AG10803 (cell line): ENCODE measurements at regions not wholly inside any gene's neighbourhood (a gene's known extent, or its start where the extent isn't known, plus 50 kb on each side); places are given as distances from the start of the nearest gene placed in this dataset.

Source experiments
- DNase-seq: peaks from one replicate; pipeline ENCODE4 v3.0.0; 2010; ENCODE audit warnings: low read depth
- H3K4me3 ChIP-seq: 2 replicates; pipeline ENCODE4 v1.5.1; 2011; ENCODE audit warnings: mild to moderate bottlenecking, low read length, control low read depth
- CTCF ChIP-seq: conservative IDR thresholded peaks from 2 replicates; pipeline ENCODE4 v1.5.1; 2011; ENCODE audit warnings: mild to moderate bottlenecking, low read length, control low read depth, inconsistent platforms

GRCh38 chr12:13772264-13772663 lies 209.1 kb downstream of the GRIN2B start:
- no peak for TF ChIP-seq CTCF
- no peak overlapping the region for H3K4me3 ChIP-seq
- no peak for DNase-seq

GRCh38 chr12:13770576-13770975 lies 210.8 kb downstream of the GRIN2B start:
- H3K4me3 ChIP-seq, result no peak overlapping the region

DNA sequence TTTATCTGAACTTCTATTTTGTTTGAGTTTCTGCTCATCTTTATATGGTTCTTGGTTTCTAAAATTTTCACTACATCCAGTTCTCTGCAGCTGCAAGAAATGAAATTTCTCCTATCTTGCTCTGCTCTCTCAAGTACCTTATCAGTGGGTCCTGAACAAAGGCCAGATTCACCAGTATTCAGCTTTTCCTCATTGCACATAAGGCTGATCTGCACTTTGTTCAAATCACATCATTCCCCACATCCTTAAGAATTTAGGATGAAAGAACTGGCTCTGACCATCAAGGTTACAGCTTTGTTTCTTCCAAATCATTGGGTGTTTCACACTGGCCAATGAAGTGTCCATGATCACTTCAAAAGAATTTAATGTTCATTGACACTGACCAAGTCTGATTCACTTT lies 211.4 kb downstream of the GRIN2B start:
- no peak for DNase-seq
- no peak overlapping the region for H3K4me3 ChIP-seq
- no peak for TF ChIP-seq CTCF

More at GRCh38 chr12:13770576-13770975, 210.8 kb downstream of the GRIN2B start:
- no peak for TF ChIP-seq CTCF
- DNase-seq, result no peak

- no peak overlapping the region for H3K4me3 ChIP-seq
- DNase-seq, result no peak
- no peak for TF ChIP-seq CTCF
These were observed 212.1 kb downstream of the GRIN2B start for GRCh38 chr12:13769273-13769672.

DNA sequence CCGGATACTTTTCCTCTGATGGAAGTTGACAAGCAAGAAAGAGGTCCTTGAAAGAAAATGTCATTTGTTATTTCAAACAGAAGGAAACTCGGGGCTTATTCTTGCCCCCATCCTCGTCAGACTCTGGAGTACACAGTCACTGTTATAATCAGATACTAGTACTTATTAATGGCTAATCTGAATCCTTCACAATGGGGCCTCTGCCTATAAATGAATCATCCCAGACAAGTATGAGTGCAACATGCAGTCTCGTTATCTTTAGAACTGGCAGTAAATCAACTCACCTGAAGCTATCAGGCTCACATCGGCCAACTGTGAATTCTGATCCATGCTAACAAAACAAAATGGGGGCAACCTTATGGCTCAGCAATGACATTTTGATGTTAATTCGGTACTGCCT lies 216.7 kb downstream of the GRIN2B start:
- no peak for TF ChIP-seq CTCF
- no peak overlapping the region for H3K4me3 ChIP-seq
- DNase-seq, result no peak

DNA sequence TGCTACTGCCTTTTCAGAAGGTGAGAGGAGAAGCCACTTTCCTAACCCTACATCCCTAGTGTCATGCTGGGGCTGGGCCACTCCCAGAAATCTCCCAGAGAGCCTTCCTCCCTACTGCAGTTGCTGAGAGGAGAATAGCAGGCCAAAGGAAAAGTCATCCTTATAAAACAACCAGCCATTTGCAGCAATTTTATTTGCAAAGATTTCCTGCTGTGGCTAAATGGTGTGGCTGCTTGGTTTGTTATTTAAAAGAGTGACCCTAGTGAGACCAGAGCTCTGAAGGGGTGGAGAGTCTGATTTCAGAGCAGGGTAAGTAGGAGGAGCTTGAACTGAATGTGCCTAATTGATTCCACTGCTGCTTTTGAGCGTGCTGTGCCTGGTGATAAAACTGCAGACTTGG lies 232.0 kb downstream of the GRIN2B start:
- DNase-seq, result no peak
- no peak overlapping the region for H3K4me3 ChIP-seq
- TF ChIP-seq CTCF, result no peak

GRCh38 chr12:13745111-13745860 lies 236.1 kb downstream of the GRIN2B start:
- H3K4me3 ChIP-seq, result no peak overlapping the region
- TF ChIP-seq CTCF, result no peak
- DNase-seq, result no peak
